H1 (cell line): ENCODE measurements at regions not wholly inside any gene's neighbourhood (a gene's known extent, or its start where the extent isn't known, plus 50 kb on each side); places are given as distances from the start of the nearest gene placed in this dataset.

Experiments used
- CTCF ChIA-PET: fragments of 300-600 bp; sonication (Branson Sonifier 250); formaldehyde crosslinking; loops from one replicate; lab custom pipeline; 2021; ENCODE audit not compliant: partially characterized antibody; lab: Charles Lee
- POLR2A ChIA-PET: fragments of 300-600 bp; sonication (Branson Sonifier 250); formaldehyde crosslinking; loops from one replicate; lab custom pipeline; 2021; ENCODE audit warnings: inconsistent platforms; ENCODE audit not compliant: partially characterized antibody; lab: Charles Lee
- DNase-seq, 2 experiments: peaks; one replicate each; pipeline versions ENCODE4 v3.0.0 to v3.0.0-alpha.2; 2010 to 2022; ENCODE audit warnings: low spot score in 2 of 2, low read depth in 1 of 2, mixed read lengths in 1 of 2
- FAIRE-seq: peaks from 2 replicates; lab custom pipeline; 2011; peaks lifted over from hg19 to GRCh38; lab: Jason Lieb, UNC
- H2AFZ ChIP-seq: 2 replicates; pipeline ENCODE4 v1.8.1; 2012; ENCODE audit warnings: low read length, inconsistent platforms
- H2AK5ac ChIP-seq: 2 replicates; pipeline ENCODE4 v1.6.1; 2013; ENCODE audit warnings: low read depth, low read length
- H2BK120ac ChIP-seq: replicated peaks from 2 replicates; pipeline ENCODE3; 2013; ENCODE audit warnings: low read depth, low read length, inconsistent platforms
- H2BK12ac ChIP-seq: 2 replicates; pipeline ENCODE4 v1.6.1; 2013; ENCODE audit warnings: low read depth, low read length
- H2BK15ac ChIP-seq: 2 replicates; pipeline ENCODE4 v1.6.1; 2013; ENCODE audit warnings: low read length
- H2BK20ac ChIP-seq: 2 replicates; pipeline ENCODE4 v1.6.1; 2013; ENCODE audit warnings: low read length
- H2BK5ac ChIP-seq: 2 replicates; pipeline ENCODE4 v1.6.1; 2013; ENCODE audit warnings: low read depth, low read length
- H3K14ac ChIP-seq: 2 replicates; pipeline ENCODE4 v1.6.1; 2013; ENCODE audit warnings: inconsistent platforms; ENCODE audit not compliant: insufficient read length
- H3K18ac ChIP-seq: 2 replicates; pipeline ENCODE4 v1.6.1; 2013; ENCODE audit warnings: low read length; ENCODE audit errors: extremely low read depth
- H3K23ac ChIP-seq: 2 replicates; pipeline ENCODE4 v1.6.1; 2013; ENCODE audit warnings: inconsistent platforms; ENCODE audit not compliant: insufficient read length
- H3K23me2 ChIP-seq: 2 replicates; pipeline ENCODE4 v1.6.1; 2013; ENCODE audit warnings: low read depth, low read length
- H3K27ac ChIP-seq: 2 replicates; pipeline ENCODE4 v1.6.1; 2011; ENCODE audit warnings: low read depth, low read length, inconsistent platforms
- H3K27me3 ChIP-seq, 4 experiments: replicated peaks in 1 of 4; 1 replicate in 1 of 4; 2 replicates in 3 of 4; pipeline versions ENCODE4 v1.6.1 to v1.8.1; 2011 to 2013; ENCODE audit warnings: low read length in 3 of 4, mild to moderate bottlenecking in 3 of 4, inconsistent platforms in 2 of 4, mixed read lengths in 2 of 4, moderate library complexity in 1 of 4; ENCODE audit not compliant: control insufficient read depth in 3 of 4, insufficient read depth in 3 of 4; ENCODE audit errors: extremely low read depth in 1 of 4
- H3K36me3 ChIP-seq, 4 experiments: 2 replicates each; pipeline versions ENCODE4 v1.6.1 to v1.8.1; 2011 to 2013; ENCODE audit warnings: mild to moderate bottlenecking in 4 of 4, low read length in 3 of 4, moderate library complexity in 2 of 4, control low read depth in 1 of 4, inconsistent platforms in 1 of 4; ENCODE audit not compliant: insufficient read depth in 4 of 4, control insufficient read depth in 2 of 4
- H3K4ac ChIP-seq: replicated peaks from 2 replicates; pipeline ENCODE3; 2013; ENCODE audit warnings: low read length, low read depth, mixed read lengths, inconsistent platforms; ENCODE audit not compliant: insufficient read length
- H3K4me1 ChIP-seq, 4 experiments: replicated peaks in 1 of 4; 1 replicate in 1 of 4; 2 replicates in 3 of 4; pipeline versions ENCODE4 v1.6.1 to v1.8.1; 2011 to 2013; ENCODE audit warnings: low read length in 3 of 4, inconsistent platforms in 2 of 4, mixed read lengths in 1 of 4; ENCODE audit not compliant: insufficient read depth in 4 of 4, control insufficient read depth in 3 of 4
- H3K4me2 ChIP-seq, 2 experiments: 2 replicates each; pipeline versions ENCODE4 v1.6.1 to v1.8.1; 2011 to 2013; ENCODE audit warnings: low read depth in 2 of 2, low read length in 2 of 2, control low read depth in 1 of 2, inconsistent platforms in 1 of 2, mild to moderate bottlenecking in 1 of 2; ENCODE audit not compliant: insufficient read depth in 1 of 2
- H3K4me3 ChIP-seq, 4 experiments: fragments of 200-600, 300-600 bp in 1 of 4; sonication (generic), shearing (Covaris generic), sonication (Bioruptor Twin) in 1 of 4; 2 replicates each; pipeline versions ENCODE4 v1.5.1 to v1.8.1; 2011 to 2016; ENCODE audit warnings: low read length in 4 of 4, low read depth in 3 of 4, control low read depth in 2 of 4, inconsistent platforms in 2 of 4, mild to moderate bottlenecking in 2 of 4, mixed read lengths in 1 of 4, moderate library complexity in 1 of 4; ENCODE audit not compliant: insufficient read depth in 2 of 4; ENCODE audit errors: extremely low read depth in 1 of 4
- H3K56ac ChIP-seq: replicated peaks from 2 replicates; pipeline ENCODE3; 2013; ENCODE audit warnings: low read depth, mild to moderate bottlenecking, mixed read lengths, low read length, inconsistent platforms; ENCODE audit not compliant: insufficient read length
- H3K79me1 ChIP-seq: 2 replicates; pipeline ENCODE4 v1.6.1; 2013; ENCODE audit warnings: low read depth, low read length, control low read depth
- H3K79me2 ChIP-seq, 2 experiments: 2 replicates each; pipeline versions ENCODE4 v1.6.1 to v1.8.1; 2012 to 2013; ENCODE audit warnings: low read length in 2 of 2, mild to moderate bottlenecking in 2 of 2, inconsistent platforms in 1 of 2; ENCODE audit not compliant: insufficient read depth in 2 of 2, control insufficient read depth in 1 of 2
- H3K9ac ChIP-seq, 4 experiments: replicated peaks in 1 of 4; 1 replicate in 1 of 4; 2 replicates in 3 of 4; pipeline versions ENCODE4 v1.6.1 to v1.8.1; 2011 to 2013; ENCODE audit warnings: low read depth in 3 of 4, low read length in 3 of 4, control low read depth in 2 of 4, mild to moderate bottlenecking in 2 of 4, moderate library complexity in 2 of 4, inconsistent platforms in 1 of 4; ENCODE audit errors: extremely low read depth in 1 of 4
- H3K9me3 ChIP-seq, 2 experiments: 2 replicates each; pipeline versions ENCODE4 v1.6.1 to v1.8.1; 2012 to 2013; ENCODE audit warnings: mild to moderate bottlenecking in 2 of 2, moderate library complexity in 2 of 2, control low read depth in 1 of 2, inconsistent platforms in 1 of 2, low read depth in 1 of 2, low read length in 1 of 2, mixed read lengths in 1 of 2; ENCODE audit not compliant: insufficient read depth in 2 of 2
- H4K20me1 ChIP-seq, 2 experiments: replicated peaks in 1 of 2; 2 replicates each; pipeline versions ENCODE3 to v1.8.1; 2011 to 2013; ENCODE audit warnings: inconsistent platforms in 2 of 2, low read length in 2 of 2, mild to moderate bottlenecking in 1 of 2; ENCODE audit not compliant: insufficient read depth in 2 of 2, control insufficient read depth in 1 of 2
- H4K5ac ChIP-seq: 2 replicates; pipeline ENCODE4 v1.6.1; 2013; ENCODE audit warnings: low read length, low read depth, mixed read lengths, inconsistent platforms; ENCODE audit not compliant: insufficient read length
- H4K8ac ChIP-seq: 2 replicates; pipeline ENCODE4 v1.8.0; 2013; ENCODE audit warnings: mild to moderate bottlenecking, moderate library complexity, low read length, inconsistent platforms; ENCODE audit not compliant: insufficient read depth; ENCODE audit errors: extremely low read depth
- H4K91ac ChIP-seq: replicated peaks from 2 replicates; pipeline ENCODE3; 2013; ENCODE audit warnings: low read length, mixed read lengths, inconsistent platforms; ENCODE audit not compliant: insufficient read length
- CBX5 ChIP-seq: fragments of 300-800, 300-1000 bp; sonication (generic); IDR thresholded peaks from 2 replicates; pipeline ENCODE4 v1.7.1; 2016; ENCODE audit warnings: antibody characterized with exemption, low read length, low read depth
- GTF2F1 ChIP-seq: IDR thresholded peaks from 2 replicates; pipeline ENCODE4 v1.6.1; 2012; ENCODE audit warnings: low read depth, low read length, improper control_type of control experiment, borderline replicate concordance
- SIN3A ChIP-seq, 2 experiments: IDR thresholded peaks in 1 of 2; conservative IDR thresholded peaks in 1 of 2; 2 replicates each; pipeline ENCODE4 v1.6.1; 2011 to 2012; ENCODE audit warnings: low read length in 2 of 2, improper control_type of control experiment in 1 of 2, low read depth in 1 of 2, mild to moderate bottlenecking in 1 of 2
- WGBS, 2 experiments: shearing (Covaris generic) in 1 of 2; methylation state at CpG; one replicate each; pipeline versions ENCODE4 v1.1.6 to v1.1.7; 2013 to 2015; ENCODE audit warnings: low lambda C conversion rate in 2 of 2, mixed read lengths in 2 of 2, inconsistent platforms in 1 of 2, low coverage in 1 of 2, missing lambda C conversion rate in 1 of 2; ENCODE audit not compliant: insufficient replicate concordance in 2 of 2, insufficient coverage in 1 of 2, insufficient read length in 1 of 2; ENCODE audit errors: extremely low coverage in 1 of 2, missing lambda C conversion rate in 1 of 2; 5-methylcytosine and 5-hydroxymethylcytosine counted together

DNA sequence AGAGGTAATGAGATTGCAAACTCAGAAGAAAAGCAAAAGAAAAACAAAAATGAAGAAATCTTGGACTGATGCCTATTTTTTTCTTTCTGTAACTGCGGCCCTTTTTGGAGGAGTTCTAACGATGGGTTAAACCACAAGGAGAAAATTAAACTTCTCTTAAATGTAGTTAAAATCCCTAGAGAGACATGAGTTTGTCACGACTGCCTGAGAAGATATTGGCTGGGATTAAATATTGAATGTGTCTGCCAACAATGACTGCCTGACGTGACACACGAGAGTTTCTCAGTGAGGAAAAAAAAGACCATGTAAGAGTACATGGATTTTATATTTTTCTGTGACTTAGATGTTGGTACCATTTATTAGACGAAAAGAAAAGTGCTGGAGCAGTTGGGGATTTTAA, 1013.4 kb downstream of the PCDH9 start:
- POLR2A ChIA-PET, result no interaction called here
- no peak overlapping the region for H2AFZ ChIP-seq

More for the DNA sequence above, 1013.4 kb downstream of the PCDH9 start:
- Histone ChIP-seq H3K9me3 (no peaks in the 10 kb centered on the region), H3K36me3 (no peaks in the 10 kb centered on the region), H2BK12ac (no peak overlapping the region), H2BK15ac (no peak overlapping the region), H3K9ac (no peak overlapping the region), H3K18ac (no peak overlapping the region), H3K56ac (no peak overlapping the region), H3K4ac (no peak overlapping the region), H4K20me1 (no peaks in the 10 kb centered on the region), H3K79me1 (no peaks in the 10 kb centered on the region), H4K91ac (no peak overlapping the region), H4K8ac (no peak overlapping the region), H4K5ac (no peak overlapping the region), H3K23ac (no peak overlapping the region), H3K14ac (no peak overlapping the region), H3K27ac (no peak overlapping the region), H2BK5ac (no peak overlapping the region), H2AK5ac (no peak overlapping the region), H2BK20ac (no peak overlapping the region), H3K4me2 (no peak overlapping the region), H3K4me3 (no peak overlapping the region)
- 79% methylated on average over 6 of the region's 6 CpGs; no CpG with 5 or more reads in 1 of the 2 experiments for WGBS, 2 experiments
- FAIRE-seq, result no peak
- no peak for TF ChIP-seq CBX5
- no peak for TF ChIP-seq GTF2F1
- no peak for TF ChIP-seq SIN3A (conservative IDR thresholded peaks at IDR 0.05 in 1 of 2, IDR thresholded peaks at IDR 0.05 in 1 of 2; ENCODE audit: low read depth in 1 of 2, low read length in 2 of 2)
- TF ChIP-seq, all 59 proteins: peak for 0
- H3K23me2 ChIP-seq, result no peaks in the 10 kb centered on the region
- H3K79me2 ChIP-seq, result no peaks in the 10 kb centered on the region
- peaks cover 0 to 3% (median 0%) of the 10 kb centered on the region in 4 experiments; a peak in 1 of 7 replicates for H3K4me1 ChIP-seq
- no peak overlapping the region for H2BK120ac ChIP-seq
- DNase-seq, result no peak
- CTCF ChIA-PET, result no interaction called here
- H3K27me3 ChIP-seq, result peaks cover 1 to 36% (median 23%) of the 10 kb centered on the region in 4 experiments
